Activated effector memory CD4-positive, alpha-beta T cell treated with anti-CD3 and anti-CD28 coated beads, Interleukin-2, amount 50 U/mL, for 16 hours (primary cell): ENCODE measurements at regions not wholly inside any gene's neighbourhood (a gene's known extent, or its start where the extent isn't known, plus 50 kb on each side); places are given as distances from the start of the nearest gene placed in this dataset.
"Not testable (repeated sequence)": the region's sequence is repeated elsewhere in the genome, so short reads cannot be mapped to it uniquely, and the experiment has no call there.

Experiments used
- DNase-seq: peaks from one replicate; pipeline ENCODE4 v3.0.0-alpha.2; 2020

- no peak for DNase-seq
Measured at GRCh38 chr2:61620244-61621159, 82.3 kb upstream of the XPO1 start.

DNA sequence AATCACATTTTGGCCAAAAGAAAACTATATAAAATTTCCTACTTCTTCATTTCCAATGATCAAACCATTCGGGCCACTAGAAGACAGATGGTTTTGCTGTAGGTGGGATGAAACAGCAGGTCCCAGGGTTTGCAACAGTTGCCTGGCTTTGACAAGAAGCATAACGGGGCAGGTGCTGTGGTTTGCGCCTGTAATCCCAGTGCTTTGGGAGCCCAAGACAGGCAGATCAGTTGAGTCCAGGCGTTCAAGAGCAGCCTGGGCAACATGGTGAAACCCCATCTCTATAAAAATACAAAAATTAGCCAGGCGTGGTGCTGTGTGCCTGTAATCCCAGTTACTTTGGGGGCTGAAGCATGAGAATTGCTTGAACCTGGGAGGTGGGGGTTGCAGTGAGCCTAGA lies 81.4 kb upstream of the XPO1 start:
- DNase-seq: no peak

DNA sequence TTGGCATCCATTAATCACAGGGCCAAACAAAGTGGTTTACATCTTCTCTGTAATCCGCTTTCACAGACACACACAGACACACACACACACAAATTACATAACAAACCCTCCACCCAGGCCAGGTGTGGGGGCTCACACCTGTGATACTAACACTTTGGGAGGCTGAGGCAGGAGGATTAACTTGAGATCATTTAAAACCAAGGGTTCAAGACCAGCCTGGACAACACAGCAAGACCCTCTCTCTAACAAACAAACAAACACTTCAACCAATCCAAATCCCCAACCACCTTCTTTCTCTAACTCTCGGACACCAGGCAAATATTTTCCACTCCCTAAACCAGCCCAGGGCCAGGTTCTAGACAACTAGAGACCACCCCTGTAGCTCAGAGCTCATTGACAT lies 79.5 kb upstream of the XPO1 start:
- no peak for DNase-seq

- no peak for DNase-seq
Measured at GRCh38 chr2:61605245-61605644, 67.1 kb upstream of the XPO1 start.

DNA sequence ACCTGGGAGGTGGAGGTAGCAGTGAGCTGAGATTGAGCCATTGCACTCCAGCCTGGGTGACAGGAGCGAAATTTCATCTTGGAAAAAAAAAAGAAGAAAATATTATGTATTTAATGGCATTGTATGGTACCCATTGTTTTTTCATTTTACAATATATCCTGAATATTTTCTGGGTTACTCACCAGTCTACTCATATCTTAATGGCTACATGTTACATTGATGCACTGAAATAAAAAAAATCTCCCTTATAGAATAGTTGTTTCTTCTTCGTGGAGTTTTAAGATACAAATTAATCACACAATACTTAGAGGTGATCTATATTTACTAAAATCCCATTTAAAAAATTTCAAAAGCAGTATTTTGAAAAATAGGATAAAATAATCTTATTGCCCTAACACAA lies 66.3 kb upstream of the XPO1 start:
- no peak for DNase-seq

GRCh38 chr2:61598515-61599156 lies 60.5 kb upstream of the XPO1 start:
- DNase-seq: not testable (repeated sequence)

GRCh38 chr2:61597300-61598289 lies 59.4 kb upstream of the XPO1 start:
- no peak for DNase-seq

DNA sequence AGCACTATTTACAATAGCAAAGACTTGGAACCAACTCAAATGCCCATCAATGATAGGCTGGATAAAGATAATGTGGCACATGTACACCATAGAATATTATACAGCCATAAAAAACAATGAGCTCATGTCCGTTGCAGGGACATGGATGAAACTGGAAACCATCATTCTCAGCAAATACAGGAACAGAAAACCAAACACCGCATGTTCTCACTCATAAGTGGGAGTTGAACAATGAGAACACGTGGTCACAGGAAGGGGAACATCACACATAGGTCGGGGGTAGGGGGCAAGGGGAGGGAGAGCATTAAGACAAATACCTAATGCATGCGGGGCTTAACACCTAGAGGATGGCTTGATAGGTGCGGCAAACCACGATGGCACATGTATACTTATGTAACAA lies 56.0 kb upstream of the XPO1 start:
- DNase-seq: not testable (repeated sequence)

DNA sequence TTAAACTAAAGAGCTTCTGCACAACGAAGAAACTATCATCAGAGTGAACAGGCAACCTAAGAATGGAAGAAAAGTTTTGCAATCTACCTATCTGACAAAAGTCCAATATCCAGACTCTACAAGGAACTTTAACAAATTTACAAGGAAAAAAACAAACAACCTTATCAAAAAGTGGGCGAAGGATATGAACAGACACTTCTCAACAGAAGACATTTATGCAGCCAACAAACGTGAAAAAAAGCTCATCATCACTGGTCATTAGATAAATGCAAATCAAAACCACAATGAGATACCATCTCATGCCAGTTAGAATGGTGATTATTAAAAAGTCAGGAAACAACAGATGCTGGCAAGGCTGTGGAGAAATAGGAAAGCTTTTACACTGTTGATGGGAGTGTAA lies 55.5 kb upstream of the XPO1 start:
- not testable (repeated sequence) for DNase-seq

DNA sequence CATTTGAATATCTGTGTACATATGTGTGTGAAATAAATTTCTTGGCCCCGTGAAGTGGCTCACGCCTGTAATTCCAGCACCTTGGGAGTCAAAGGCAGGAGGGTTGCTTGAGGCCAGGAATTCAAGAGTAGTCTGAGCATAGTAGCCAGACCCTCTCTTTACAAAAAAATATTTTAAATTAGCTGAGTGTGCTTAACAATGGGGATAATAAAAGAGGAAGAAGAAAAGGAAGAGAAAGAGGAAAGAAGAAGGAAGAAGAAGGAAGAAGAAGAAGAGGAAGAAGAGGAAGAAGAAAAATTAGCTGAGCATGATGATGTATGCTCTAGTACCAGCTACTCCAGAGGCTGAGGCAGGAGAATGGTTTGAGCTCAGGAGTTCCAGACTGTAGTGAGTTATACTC lies 52.1 kb upstream of the XPO1 start:
- DNase-seq: no peak

GRCh38 chr2:61588566-61588965 lies 50.4 kb upstream of the XPO1 start:
- DNase-seq: no peak
